Panc1 (cell line): ENCODE measurements at regions not wholly inside any gene's neighbourhood (a gene's known extent, or its start where the extent isn't known, plus 50 kb on each side); places are given as distances from the start of the nearest gene placed in this dataset.

Experiments used
- POLR2AphosphoS5 ChIP-seq: IDR thresholded peaks from 2 replicates; pipeline ENCODE4 v1.6.1; 2012; ENCODE audit warnings: mild to moderate bottlenecking, low read depth, low read length, moderate library complexity
- TCF7L2 ChIP-seq: IDR thresholded peaks from 2 replicates; pipeline ENCODE4 v1.6.1; 2011; ENCODE audit warnings: mild to moderate bottlenecking, low read depth, low read length, inconsistent platforms
- TF ChIP-seq, protein P1 (sequence below): fragments of 450-650 bp; IDR thresholded peaks from 2 replicates; pipeline ENCODE4 v1.5.1; 2017; ENCODE audit warnings: mild to moderate bottlenecking

DNA sequence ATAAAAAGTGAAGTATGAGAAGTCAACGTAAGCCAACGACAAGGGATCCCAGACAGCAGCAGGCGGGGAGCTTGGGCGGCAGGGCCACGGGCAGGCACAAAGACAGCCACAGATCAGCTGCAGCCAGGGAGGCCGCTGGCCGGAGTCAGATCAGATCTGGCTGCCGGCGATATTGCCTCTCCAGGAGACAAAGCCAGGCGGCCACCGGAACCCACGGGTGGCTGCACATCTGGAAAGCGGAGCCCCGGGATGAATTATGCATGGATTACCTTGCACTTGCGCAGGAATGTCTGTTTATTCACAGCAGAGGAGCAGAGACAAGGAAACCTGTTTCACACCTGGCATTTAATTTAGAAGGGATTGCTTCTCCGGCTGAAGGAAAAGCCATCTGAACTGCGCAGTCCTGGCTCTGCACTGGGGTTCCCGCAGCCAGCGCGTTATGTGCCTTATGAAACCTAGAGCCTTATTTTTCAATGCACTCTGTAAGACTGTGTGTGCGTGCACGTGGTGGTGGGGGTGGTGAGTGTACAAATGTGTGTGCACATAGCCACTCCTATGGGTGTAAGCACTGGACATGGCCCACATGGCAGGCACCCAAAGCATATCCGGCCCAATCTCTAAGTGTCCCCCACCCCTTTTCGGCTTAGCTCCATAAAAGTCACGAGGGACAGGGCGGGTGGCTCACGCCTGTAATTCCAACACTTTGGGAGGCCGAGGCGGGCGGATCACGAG is 427.8 kb upstream of the MCTP2 start:
- TF ChIP-seq, protein P1, sequence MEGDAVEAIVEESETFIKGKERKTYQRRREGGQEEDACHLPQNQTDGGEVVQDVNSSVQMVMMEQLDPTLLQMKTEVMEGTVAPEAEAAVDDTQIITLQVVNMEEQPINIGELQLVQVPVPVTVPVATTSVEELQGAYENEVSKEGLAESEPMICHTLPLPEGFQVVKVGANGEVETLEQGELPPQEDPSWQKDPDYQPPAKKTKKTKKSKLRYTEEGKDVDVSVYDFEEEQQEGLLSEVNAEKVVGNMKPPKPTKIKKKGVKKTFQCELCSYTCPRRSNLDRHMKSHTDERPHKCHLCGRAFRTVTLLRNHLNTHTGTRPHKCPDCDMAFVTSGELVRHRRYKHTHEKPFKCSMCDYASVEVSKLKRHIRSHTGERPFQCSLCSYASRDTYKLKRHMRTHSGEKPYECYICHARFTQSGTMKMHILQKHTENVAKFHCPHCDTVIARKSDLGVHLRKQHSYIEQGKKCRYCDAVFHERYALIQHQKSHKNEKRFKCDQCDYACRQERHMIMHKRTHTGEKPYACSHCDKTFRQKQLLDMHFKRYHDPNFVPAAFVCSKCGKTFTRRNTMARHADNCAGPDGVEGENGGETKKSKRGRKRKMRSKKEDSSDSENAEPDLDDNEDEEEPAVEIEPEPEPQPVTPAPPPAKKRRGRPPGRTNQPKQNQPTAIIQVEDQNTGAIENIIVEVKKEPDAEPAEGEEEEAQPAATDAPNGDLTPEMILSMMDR, result no peak
- TF ChIP-seq TCF7L2, result no peak
- TF ChIP-seq POLR2AphosphoS5, result no peak
